GM12891 (cell line): ENCODE measurements at regions not wholly inside any gene's neighbourhood (a gene's known extent, or its start where the extent isn't known, plus 50 kb on each side); places are given as distances from the start of the nearest gene placed in this dataset.
"Not testable (repeated sequence)": the region's sequence is repeated elsewhere in the genome, so short reads cannot be mapped to it uniquely, and the experiment has no call there.

Source experiments
- DNase-seq: peaks from one replicate; pipeline ENCODE4 v3.0.0; 2011; ENCODE audit warnings: low spot score; ENCODE audit not compliant: insufficient read length
- FAIRE-seq: peaks from 2 replicates; lab custom pipeline; 2011; peaks lifted over from hg19 to GRCh38; lab: Jason Lieb, UNC
- PAX5 ChIP-seq: IDR thresholded peaks from 2 replicates; pipeline ENCODE4 v1.6.1; 2011; ENCODE audit warnings: low read length, moderate library complexity, mild to moderate bottlenecking; ENCODE audit not compliant: insufficient read depth, severe bottlenecking
- POLR2A ChIP-seq: IDR thresholded peaks from 2 replicates; pipeline ENCODE4 v1.6.1; 2011; ENCODE audit warnings: low read depth, low read length, control low read depth
- POLR2AphosphoS5 ChIP-seq: IDR thresholded peaks from 2 replicates; pipeline ENCODE4 v1.6.1; 2011; ENCODE audit warnings: low read depth, low read length, control low read depth
- POU2F2 ChIP-seq: IDR thresholded peaks from 2 replicates; pipeline ENCODE4 v1.6.1; 2011; ENCODE audit warnings: low read depth, mild to moderate bottlenecking, control low read depth, low read length, moderate library complexity
- SPI1 ChIP-seq: IDR thresholded peaks from 2 replicates; pipeline ENCODE4 v1.6.1; 2011; ENCODE audit warnings: low read depth, low read length, control low read depth
- TAF1 ChIP-seq: IDR thresholded peaks from 2 replicates; pipeline ENCODE4 v1.6.1; 2011; ENCODE audit warnings: low read depth, low read length, control low read depth

DNA sequence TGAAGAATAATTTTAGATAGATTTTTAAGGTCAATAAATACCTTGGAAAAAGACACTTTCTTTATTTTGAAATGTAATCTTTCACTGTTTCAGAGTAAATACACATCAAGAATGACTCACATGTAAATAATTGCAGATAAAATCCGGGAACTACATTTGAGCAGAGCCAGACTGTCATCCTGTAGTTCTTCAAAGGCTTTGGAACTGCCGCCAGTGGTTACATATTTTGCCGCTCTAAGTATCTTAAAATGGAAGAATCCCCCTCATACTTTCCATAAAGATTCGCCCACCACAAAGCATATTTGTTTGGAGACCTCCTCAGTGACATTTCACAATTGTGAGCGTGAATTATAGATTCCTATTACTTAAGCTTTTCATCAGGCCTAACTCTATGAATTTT, 607.8 kb upstream of the ZFP42 start:
- no peak for DNase-seq
- TF ChIP-seq TAF1 (no peak), PAX5 (no peak), POLR2AphosphoS5 (no peak), POU2F2 (no peak), POLR2A (no peak)
- FAIRE-seq = no peak

GRCh38 chr4:187389420-187389819, 606.2 kb upstream of the ZFP42 start:
- DNase-seq (no peak), FAIRE-seq (no peak)
- TF ChIP-seq TAF1 (no peak), SPI1 (no peak), POLR2AphosphoS5 (no peak), POLR2A (no peak), POU2F2 (no peak), PAX5 (no peak)

DNA sequence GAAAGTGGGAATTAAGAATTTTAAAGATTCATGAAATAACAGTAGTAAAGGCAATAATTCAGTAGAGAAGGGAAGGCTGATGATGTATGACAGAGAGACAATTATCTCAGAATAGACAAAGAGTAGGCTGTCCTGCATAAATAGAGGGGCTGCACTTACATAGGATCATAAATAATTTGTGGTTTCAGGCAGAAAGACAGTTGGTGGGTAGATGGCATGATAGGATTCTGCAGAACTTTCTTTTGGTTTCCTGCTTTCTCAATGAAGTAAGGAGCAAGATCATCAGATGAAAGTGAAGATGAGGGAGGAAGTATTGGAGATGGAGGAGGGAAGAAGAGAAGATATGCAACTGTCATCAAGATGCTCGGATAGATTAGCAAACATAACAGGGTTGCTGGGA, 604.9 kb upstream of the ZFP42 start:
- no peak for TF ChIP-seq POU2F2
- TF ChIP-seq PAX5 = no peak
- no peak for TF ChIP-seq POLR2AphosphoS5
- TF ChIP-seq SPI1 = no peak
- TF ChIP-seq POLR2A = no peak
- TF ChIP-seq TAF1 = no peak
- no peak for DNase-seq
- no peak for FAIRE-seq

GRCh38 chr4:187393531-187394344, 601.8 kb upstream of the ZFP42 start:
- FAIRE-seq (no peak), DNase-seq (no peak)

GRCh38 chr4:187396106-187396505, 599.5 kb upstream of the ZFP42 start:
- FAIRE-seq = no peak
- DNase-seq = no peak
- TF ChIP-seq POLR2A (no peak), POLR2AphosphoS5 (no peak), POU2F2 (no peak), TAF1 (no peak), PAX5 (no peak), SPI1 (no peak)

More at GRCh38 chr4:187393531-187394344, 601.8 kb upstream of the ZFP42 start:
- no peak for TF ChIP-seq PAX5
- TF ChIP-seq POLR2A = no peak
- TF ChIP-seq TAF1 = no peak
- no peak for TF ChIP-seq SPI1
- no peak for TF ChIP-seq POU2F2
- TF ChIP-seq POLR2AphosphoS5 = no peak

DNA sequence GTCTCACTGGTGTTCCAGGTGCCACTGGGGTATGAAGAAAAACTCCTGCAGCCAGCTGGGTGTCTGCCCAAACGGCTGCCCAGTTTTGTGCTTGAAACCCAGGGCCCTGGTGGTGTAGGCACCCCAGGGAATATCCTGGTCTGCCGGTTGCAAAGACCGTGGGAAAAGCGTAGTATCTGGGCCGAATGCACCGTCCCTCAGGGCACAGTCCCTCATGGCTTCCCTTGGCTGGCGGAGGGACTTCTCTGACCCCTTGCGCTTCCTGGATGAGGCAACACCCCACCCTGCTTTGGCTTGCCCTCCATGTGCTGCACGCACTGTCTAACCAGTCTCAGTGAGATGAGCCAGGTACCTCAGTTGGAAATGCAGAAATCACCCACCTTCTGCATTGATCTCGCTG, 587.1 kb upstream of the ZFP42 start:
- DNase-seq, FAIRE-seq: not testable (repeated sequence)

DNA sequence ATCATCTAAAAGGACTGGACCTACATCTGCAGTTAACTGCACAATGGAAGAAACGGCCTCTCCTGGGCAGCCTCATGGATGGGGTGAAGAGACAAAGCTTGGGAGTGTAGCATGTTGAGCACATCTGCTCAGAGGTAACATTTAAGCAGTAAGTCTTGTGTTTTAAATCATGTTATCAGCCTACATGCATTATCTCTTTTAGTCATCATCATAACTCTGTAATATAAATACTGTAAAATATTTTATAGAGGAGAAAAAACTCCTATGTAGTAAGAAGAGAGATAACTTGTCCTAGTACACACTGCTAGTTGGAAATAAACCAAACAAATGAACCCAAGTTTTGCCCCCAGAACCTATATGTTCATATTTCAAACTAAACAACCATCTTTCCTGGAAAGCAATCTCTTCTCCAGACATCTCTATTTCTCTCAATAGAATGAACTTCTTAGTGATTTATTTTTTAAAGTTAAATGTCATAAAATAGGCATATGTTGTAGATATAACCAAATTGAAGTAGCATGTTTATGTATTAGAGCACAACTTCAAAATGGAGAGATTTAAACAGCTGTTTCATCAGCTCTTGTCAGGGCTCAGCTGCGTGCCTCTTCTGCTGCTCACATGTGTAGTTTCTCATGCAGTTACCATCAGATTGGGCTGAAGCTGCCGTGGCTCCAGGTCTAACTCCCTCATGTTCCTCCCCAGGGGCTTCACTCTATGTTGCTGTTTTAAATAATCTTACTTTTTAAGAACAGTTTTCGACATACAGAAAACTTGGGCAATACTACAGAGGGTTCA, 581.8 kb upstream of the ZFP42 start:
- FAIRE-seq (no peak), DNase-seq (no peak)
- TF ChIP-seq TAF1 (no peak), POLR2AphosphoS5 (no peak), SPI1 (no peak), POLR2A (no peak), POU2F2 (no peak), PAX5 (no peak)

- FAIRE-seq (no peak), DNase-seq (no peak)
- TF ChIP-seq POU2F2 (no peak), POLR2A (no peak), PAX5 (no peak), SPI1 (no peak), POLR2AphosphoS5 (no peak), TAF1 (no peak)
Observed at GRCh38 chr4:187414716-187415115, 580.9 kb upstream of the ZFP42 start.

DNA sequence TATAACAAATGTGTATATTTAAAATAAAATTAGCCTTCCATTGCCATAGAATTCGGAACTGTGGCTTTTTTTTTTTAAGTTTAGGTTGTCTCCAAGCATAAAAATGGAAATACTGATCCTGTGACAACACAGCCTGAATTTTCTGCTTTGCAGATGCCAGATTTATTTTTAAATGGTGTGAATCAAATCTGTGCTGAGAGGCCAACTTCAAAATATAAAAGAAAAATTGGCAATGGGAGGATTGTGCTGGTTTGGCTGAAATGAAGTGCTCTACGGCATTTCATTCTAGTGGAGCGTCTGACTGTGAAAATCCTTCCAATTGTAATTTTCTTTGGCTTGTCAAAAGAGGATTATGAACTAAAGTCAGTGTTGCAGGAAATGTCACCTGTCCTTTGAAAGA, 580.3 kb upstream of the ZFP42 start:
- FAIRE-seq (no peak), DNase-seq (no peak)
- no peak for TF ChIP-seq POLR2A
- TF ChIP-seq TAF1 = no peak
- TF ChIP-seq PAX5 = no peak
- no peak for TF ChIP-seq POU2F2
- TF ChIP-seq POLR2AphosphoS5 = no peak
- TF ChIP-seq SPI1 = no peak

GRCh38 chr4:187416216-187416615, 579.4 kb upstream of the ZFP42 start:
- no peak for FAIRE-seq
- TF ChIP-seq SPI1 = no peak
- no peak for TF ChIP-seq POU2F2
- TF ChIP-seq POLR2A = no peak
- no peak for TF ChIP-seq POLR2AphosphoS5
- TF ChIP-seq PAX5 = no peak
- no peak for DNase-seq
